SK-N-SH (cell line): ENCODE measurements at regions not wholly inside any gene's neighbourhood (a gene's known extent, or its start where the extent isn't known, plus 50 kb on each side); places are given as distances from the start of the nearest gene placed in this dataset.

Experiments used
- EP300 ChIP-seq, 2 experiments: IDR thresholded peaks; 2 replicates each; pipeline versions ENCODE4 v1.4.0 to v1.6.1; 2012; ENCODE audit warnings: borderline replicate concordance in 1 of 2, low read depth in 1 of 2, low read length in 1 of 2
- GABPA ChIP-seq: IDR thresholded peaks from 2 replicates; pipeline ENCODE4 v1.4.0; 2012; ENCODE audit warnings: low read depth, mild to moderate bottlenecking
- JUND ChIP-seq: IDR thresholded peaks from 2 replicates; pipeline ENCODE4 v1.4.0; 2012
- TF ChIP-seq, protein P1 (sequence below): fragments of 200-600 bp; sonication (generic); IDR thresholded peaks from 2 replicates; pipeline ENCODE4 v1.6.1; 2017; ENCODE audit warnings: antibody characterized with exemption, mild to moderate bottlenecking, moderate library complexity
- TF ChIP-seq, protein P2 (sequence below): fragments of 150-350 bp; IDR thresholded peaks from 2 replicates; pipeline ENCODE4 v1.6.1; 2017; ENCODE audit warnings: antibody characterized with exemption, low read length, low read depth, borderline replicate concordance

DNA sequence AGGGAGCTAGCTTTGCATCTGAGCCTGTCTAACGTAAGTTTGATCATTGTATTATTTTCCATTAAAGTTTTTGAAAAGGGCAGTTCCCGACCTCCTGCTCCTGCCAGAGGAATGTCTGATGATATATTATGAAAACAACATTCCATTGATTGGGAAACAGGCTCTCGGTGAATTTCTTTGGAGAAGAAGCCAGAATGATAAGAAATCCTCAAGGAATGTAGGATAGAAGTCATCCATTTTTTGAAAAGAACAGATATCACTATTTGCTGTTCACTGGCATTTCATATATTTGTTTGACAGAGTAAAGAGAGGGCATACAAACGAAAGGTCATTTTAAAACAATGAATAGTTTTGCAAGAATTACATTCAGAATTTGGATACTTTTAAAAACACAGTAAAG is 781.0 kb upstream of the HTR2C start:
- TF ChIP-seq, protein P1, sequence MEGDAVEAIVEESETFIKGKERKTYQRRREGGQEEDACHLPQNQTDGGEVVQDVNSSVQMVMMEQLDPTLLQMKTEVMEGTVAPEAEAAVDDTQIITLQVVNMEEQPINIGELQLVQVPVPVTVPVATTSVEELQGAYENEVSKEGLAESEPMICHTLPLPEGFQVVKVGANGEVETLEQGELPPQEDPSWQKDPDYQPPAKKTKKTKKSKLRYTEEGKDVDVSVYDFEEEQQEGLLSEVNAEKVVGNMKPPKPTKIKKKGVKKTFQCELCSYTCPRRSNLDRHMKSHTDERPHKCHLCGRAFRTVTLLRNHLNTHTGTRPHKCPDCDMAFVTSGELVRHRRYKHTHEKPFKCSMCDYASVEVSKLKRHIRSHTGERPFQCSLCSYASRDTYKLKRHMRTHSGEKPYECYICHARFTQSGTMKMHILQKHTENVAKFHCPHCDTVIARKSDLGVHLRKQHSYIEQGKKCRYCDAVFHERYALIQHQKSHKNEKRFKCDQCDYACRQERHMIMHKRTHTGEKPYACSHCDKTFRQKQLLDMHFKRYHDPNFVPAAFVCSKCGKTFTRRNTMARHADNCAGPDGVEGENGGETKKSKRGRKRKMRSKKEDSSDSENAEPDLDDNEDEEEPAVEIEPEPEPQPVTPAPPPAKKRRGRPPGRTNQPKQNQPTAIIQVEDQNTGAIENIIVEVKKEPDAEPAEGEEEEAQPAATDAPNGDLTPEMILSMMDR = no peak
- TF ChIP-seq EP300 (IDR thresholded peaks at IDR 0.05; ENCODE audit: borderline replicate concordance in 1 of 2, low read depth in 1 of 2, low read length in 1 of 2) (no peak), GABPA (no peak), JUND (no peak)
- TF ChIP-seq, protein P2, sequence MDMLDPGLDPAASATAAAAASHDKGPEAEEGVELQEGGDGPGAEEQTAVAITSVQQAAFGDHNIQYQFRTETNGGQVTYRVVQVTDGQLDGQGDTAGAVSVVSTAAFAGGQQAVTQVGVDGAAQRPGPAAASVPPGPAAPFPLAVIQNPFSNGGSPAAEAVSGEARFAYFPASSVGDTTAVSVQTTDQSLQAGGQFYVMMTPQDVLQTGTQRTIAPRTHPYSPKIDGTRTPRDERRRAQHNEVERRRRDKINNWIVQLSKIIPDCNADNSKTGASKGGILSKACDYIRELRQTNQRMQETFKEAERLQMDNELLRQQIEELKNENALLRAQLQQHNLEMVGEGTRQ = no peak
